Endodermal cell (in vitro differentiated cells): ENCODE measurements at regions not wholly inside any gene's neighbourhood (a gene's known extent, or its start where the extent isn't known, plus 50 kb on each side); places are given as distances from the start of the nearest gene placed in this dataset.

ENCODE experiments used
- DNase-seq: peaks from one replicate; pipeline ENCODE4 v3.0.0-alpha.2; 2017
- H3K27ac ChIP-seq: 2 replicates; pipeline ENCODE4 v1.5.1; 2013; ENCODE audit warnings: mild to moderate bottlenecking, low read depth, low read length, moderate library complexity
- H3K27me3 ChIP-seq: 2 replicates; pipeline ENCODE4 v1.6.1; 2013; ENCODE audit warnings: mild to moderate bottlenecking, low read length, moderate library complexity; ENCODE audit not compliant: insufficient read depth, control insufficient read depth, poor library complexity, severe bottlenecking
- H3K36me3 ChIP-seq: 2 replicates; pipeline ENCODE4 v1.7.0; 2013; ENCODE audit warnings: mild to moderate bottlenecking, low read length, moderate library complexity; ENCODE audit not compliant: control insufficient read depth, insufficient read depth
- H3K4me1 ChIP-seq: one replicate; pipeline ENCODE4 v1.7.0; 2013; ENCODE audit warnings: low read length; ENCODE audit not compliant: control insufficient read depth, insufficient read depth
- H3K4me3 ChIP-seq: 2 replicates; pipeline ENCODE4 v1.5.1; 2013; ENCODE audit warnings: mild to moderate bottlenecking, low read length, moderate library complexity
- H3K9ac ChIP-seq: 2 replicates; pipeline ENCODE4 v1.6.1; 2013; ENCODE audit warnings: mild to moderate bottlenecking, low read length, moderate library complexity; ENCODE audit not compliant: poor library complexity, severe bottlenecking; ENCODE audit errors: extremely low read depth
- H3K9me3 ChIP-seq: 2 replicates; pipeline ENCODE4 v1.6.1; 2013; ENCODE audit warnings: mild to moderate bottlenecking, low read length, moderate library complexity; ENCODE audit not compliant: control insufficient read depth
- H3K27ac Mint-ChIP-seq: 2 replicates; pipeline ENCODE4 v1.8.0; 2020; ENCODE audit warnings: mixed read lengths
- H3K27me3 Mint-ChIP-seq: 2 replicates; pipeline ENCODE4 v1.8.0; 2021; ENCODE audit warnings: mild to moderate bottlenecking, mixed read lengths; ENCODE audit not compliant: insufficient read depth
- H3K36me3 Mint-ChIP-seq: 2 replicates; pipeline ENCODE4 v1.8.0; 2020; ENCODE audit warnings: low read depth, mixed read lengths
- H3K4me1 Mint-ChIP-seq: 2 replicates; pipeline ENCODE4 v1.8.0; 2020; ENCODE audit warnings: mixed read lengths
- H3K4me3 Mint-ChIP-seq: 2 replicates; pipeline ENCODE4 v1.8.0; 2020; ENCODE audit warnings: mild to moderate bottlenecking, moderate library complexity, mixed read lengths
- H3K9me3 Mint-ChIP-seq: 2 replicates; pipeline ENCODE4 v1.8.0; 2020; ENCODE audit warnings: mild to moderate bottlenecking, mixed read lengths
- CTCF ChIP-seq: fragments of 200-600 bp; sonication (generic); conservative IDR thresholded peaks from 2 replicates; pipeline ENCODE4 v1.5.0; 2021; ENCODE audit warnings: antibody characterized with exemption, mild to moderate bottlenecking
- WGBS, 2 experiments: methylation state at CpG; one replicate each; pipeline versions ENCODE4 v1.1.5 to v1.1.7; 2013; ENCODE audit warnings: missing lambda C conversion rate in 2 of 2, mixed read lengths in 1 of 2; ENCODE audit not compliant: insufficient coverage in 1 of 2, insufficient read length in 1 of 2; 5-methylcytosine and 5-hydroxymethylcytosine counted together

GRCh38 chr3:27616031-27616430 is 106.1 kb downstream of the EOMES start:
- Mint-ChIP-seq H3K4me3 (no peak overlapping the region), H3K9me3 (peaks cover 22% of the 10 kb centered on the region), H3K27me3 (no peaks in the 10 kb centered on the region), H3K36me3 (peaks cover 2% of the 10 kb centered on the region), H3K27ac (no peak overlapping the region), H3K4me1 (peaks cover 5% of the 10 kb centered on the region)
- no peaks in the 10 kb centered on the region for H3K36me3 ChIP-seq
- H3K27me3 ChIP-seq = no peaks in the 10 kb centered on the region
- no peak overlapping the region for H3K27ac ChIP-seq
- H3K9ac ChIP-seq = no peak overlapping the region
- H3K4me3 ChIP-seq = no peak overlapping the region
- no peaks in the 10 kb centered on the region for H3K4me1 ChIP-seq
- no peak for DNase-seq
- 92 to 93% methylated on average over 4 of the region's 4 CpGs for WGBS, 2 experiments
- TF ChIP-seq CTCF = no peak
- peaks cover 22% of the 10 kb centered on the region for H3K9me3 ChIP-seq

GRCh38 chr3:27615555-27615954 is 106.6 kb downstream of the EOMES start:
- Histone ChIP-seq H3K27ac (no peak overlapping the region), H3K36me3 (no peaks in the 10 kb centered on the region), H3K9ac (no peak overlapping the region), H3K9me3 (peaks cover 22% of the 10 kb centered on the region), H3K4me3 (no peak overlapping the region), H3K27me3 (no peaks in the 10 kb centered on the region), H3K4me1 (no peaks in the 10 kb centered on the region)
- DNase-seq = no peak
- H3K27me3 Mint-ChIP-seq = no peaks in the 10 kb centered on the region
- peaks cover 2% of the 10 kb centered on the region for H3K36me3 Mint-ChIP-seq
- WGBS, 2 experiments = 94% methylated on average over 1 of the region's 1 CpG; no CpG with 5 or more reads in 1 of the 2 experiments
- peaks cover 20% of the 10 kb centered on the region for H3K9me3 Mint-ChIP-seq
- TF ChIP-seq CTCF = no peak
- peaks cover 5% of the 10 kb centered on the region for H3K4me1 Mint-ChIP-seq
- no peak overlapping the region for H3K27ac Mint-ChIP-seq
- H3K4me3 Mint-ChIP-seq = no peak overlapping the region

GRCh38 chr3:27614592-27614991 is 107.5 kb downstream of the EOMES start:
- no peak for TF ChIP-seq CTCF
- WGBS, 2 experiments = 78 to 90% methylated on average over 3 to 4 of the region's 4 CpGs
- Mint-ChIP-seq H3K4me3 (no peak overlapping the region), H3K9me3 (peaks cover 20% of the 10 kb centered on the region), H3K27me3 (no peaks in the 10 kb centered on the region), H3K36me3 (peaks cover 2% of the 10 kb centered on the region), H3K27ac (no peak overlapping the region), H3K4me1 (peaks cover 5% of the 10 kb centered on the region)
- no peak for DNase-seq
- no peak overlapping the region for H3K9ac ChIP-seq
- H3K4me3 ChIP-seq = peak overlapping the region; percentile 29
- H3K36me3 ChIP-seq = no peaks in the 10 kb centered on the region
- no peak overlapping the region for H3K27ac ChIP-seq
- no peaks in the 10 kb centered on the region for H3K4me1 ChIP-seq
- H3K27me3 ChIP-seq = no peaks in the 10 kb centered on the region
- peaks cover 22% of the 10 kb centered on the region for H3K9me3 ChIP-seq
